Epidermal melanocyte (primary cell): ENCODE measurements at regions not wholly inside any gene's neighbourhood (a gene's known extent, or its start where the extent isn't known, plus 50 kb on each side); places are given as distances from the start of the nearest gene placed in this dataset.

Experiments
- DNase-seq: peaks from one replicate; pipeline ENCODE4 v3.0.0; 2011; ENCODE audit warnings: low spot score; ENCODE audit not compliant: insufficient read length

- DNase-seq, result no peak
Measured at GRCh38 chr11:112839051-112839450, 122.2 kb upstream of the NCAM1 start.

GRCh38 chr11:112841729-112842128 lies 119.5 kb upstream of the NCAM1 start:
- DNase-seq, result no peak

- DNase-seq, result no peak
Measured at GRCh38 chr11:112842151-112842550, 119.1 kb upstream of the NCAM1 start.

- peak; percentile 72 for DNase-seq
Measured at GRCh38 chr11:112844517-112844916, 116.7 kb upstream of the NCAM1 start.

- no peak for DNase-seq
Measured at GRCh38 chr11:112847568-112847967, 113.7 kb upstream of the NCAM1 start.

GRCh38 chr11:112852143-112852866 lies 108.9 kb upstream of the NCAM1 start:
- DNase-seq, result no peak

GRCh38 chr11:112856133-112856532 lies 105.1 kb upstream of the NCAM1 start:
- no peak for DNase-seq

- DNase-seq, result no peak
Measured at GRCh38 chr11:112856591-112856990, 104.6 kb upstream of the NCAM1 start.

- DNase-seq, result no peak
Measured at GRCh38 chr11:112858289-112859023, 102.8 kb upstream of the NCAM1 start.

- no peak for DNase-seq
Measured at GRCh38 chr11:112859787-112860186, 101.4 kb upstream of the NCAM1 start.

GRCh38 chr11:112861356-112861755 lies 99.9 kb upstream of the NCAM1 start:
- no peak for DNase-seq

GRCh38 chr11:112863305-112863704 lies 97.9 kb upstream of the NCAM1 start:
- no peak for DNase-seq

- no peak for DNase-seq
Measured at GRCh38 chr11:112864672-112865071, 96.5 kb upstream of the NCAM1 start.

- DNase-seq, result no peak
Measured at GRCh38 chr11:112871909-112872500, 89.2 kb upstream of the NCAM1 start.

GRCh38 chr11:112874980-112875379 lies 86.2 kb upstream of the NCAM1 start:
- DNase-seq, result no peak

GRCh38 chr11:112877581-112877980 lies 83.6 kb upstream of the NCAM1 start:
- DNase-seq, result no peak

GRCh38 chr11:112878033-112878601 lies 83.1 kb upstream of the NCAM1 start:
- DNase-seq, result no peak

GRCh38 chr11:112880495-112880894 lies 80.7 kb upstream of the NCAM1 start:
- DNase-seq, result no peak

GRCh38 chr11:112881461-112881860 lies 79.8 kb upstream of the NCAM1 start:
- DNase-seq, result peak; percentile 64

GRCh38 chr11:112882494-112883381 lies 78.5 kb upstream of the NCAM1 start:
- DNase-seq, result no peak
